K562 (cell line): ENCODE measurements at regions not wholly inside any gene's neighbourhood (a gene's known extent, or its start where the extent isn't known, plus 50 kb on each side); places are given as distances from the start of the nearest gene placed in this dataset.

Experiments
- CTCF ChIP-seq, 3 experiments: IDR thresholded peaks in 2 of 3; conservative IDR thresholded peaks in 1 of 3; 2 replicates each; pipeline ENCODE4 v1.5.1; 2011 to 2012; ENCODE audit warnings: low read length in 3 of 3, mild to moderate bottlenecking in 3 of 3, control low read depth in 2 of 3, improper control_type of control experiment in 1 of 3, inconsistent platforms in 1 of 3, low read depth in 1 of 3, mixed read lengths in 1 of 3, moderate library complexity in 1 of 3; ENCODE audit not compliant: insufficient read depth in 2 of 3
- EP300 ChIP-seq: IDR thresholded peaks from 2 replicates; pipeline ENCODE4 v1.6.1; 2012; ENCODE audit warnings: low read length, improper control_type of control experiment
- FOSL1 ChIP-seq: fragments of 200-800 bp; sonication (Bioruptor generic); conservative IDR thresholded peaks from 2 replicates; pipeline ENCODE4 v1.6.1; 2016; ENCODE audit warnings: missing genetic modification characterization, missing compliant biosample characterization
- GATAD2A ChIP-seq: fragments of 450-650 bp; IDR thresholded peaks from 2 replicates; pipeline ENCODE4 v1.6.1; 2017
- NRF1 ChIP-seq, 2 experiments: fragments of 450-650 bp; IDR thresholded peaks in 1 of 2; conservative IDR thresholded peaks in 1 of 2; 2 replicates each; pipeline ENCODE4 v1.6.1; 2014; ENCODE audit warnings: mild to moderate bottlenecking in 2 of 2
- POLR2AphosphoS5 ChIP-seq: IDR thresholded peaks from 2 replicates; pipeline ENCODE4 v1.6.1; 2011; ENCODE audit warnings: mild to moderate bottlenecking, low read depth, low read length, moderate library complexity; ENCODE audit not compliant: control insufficient read depth, insufficient read depth
- ZNF589 ChIP-seq: fragments of 200-800 bp; sonication (Bioruptor generic); IDR thresholded peaks from 2 replicates; pipeline ENCODE4 v1.6.1; 2016; ENCODE audit warnings: low read depth, missing genetic modification characterization, missing compliant biosample characterization

- no peak for TF ChIP-seq EP300
- no peak for TF ChIP-seq CTCF (IDR thresholded peaks at IDR 0.05 in 2 of 3, conservative IDR thresholded peaks at IDR 0.05 in 1 of 3; ENCODE audit: insufficient read depth in 2 of 3, low read depth in 1 of 3, low read length in 3 of 3)
- no peak for TF ChIP-seq FOSL1 (tag)
- TF ChIP-seq POLR2AphosphoS5, result no peak
- no peak for TF ChIP-seq GATAD2A
- no peak for TF ChIP-seq NRF1 (conservative IDR thresholded peaks at IDR 0.05 in 1 of 2, IDR thresholded peaks at IDR 0.05 in 1 of 2)
- no peak for TF ChIP-seq ZNF589 (CRISPR knock-in tag)
These were observed 315.8 kb upstream of the KYNU start for GRCh38 chr2:142561656-142562055.
